GM23248 (cell line): ENCODE measurements at regions not wholly inside any gene's neighbourhood (a gene's known extent, or its start where the extent isn't known, plus 50 kb on each side); places are given as distances from the start of the nearest gene placed in this dataset.

Experiments
- DNase-seq: peaks from one replicate; pipeline ENCODE4 v3.0.0-alpha.2; 2015
- H2AFZ ChIP-seq: fragments of 200-600 bp; sonication (generic); 2 replicates; pipeline ENCODE4 v1.6.1; 2016; ENCODE audit warnings: antibody characterized with exemption
- H3F3A ChIP-seq: fragments of 200-600 bp; sonication (generic); 2 replicates; pipeline ENCODE4 v1.6.1; 2016; ENCODE audit warnings: mild to moderate bottlenecking, antibody characterized with exemption, mixed run types; ENCODE audit not compliant: insufficient read depth
- H3K27ac ChIP-seq: fragments of 200-600 bp; sonication (generic); 2 replicates; pipeline ENCODE4 v1.5.1; 2016; ENCODE audit warnings: mild to moderate bottlenecking
- H3K27me3 ChIP-seq: fragments of 200-600 bp; sonication (generic); replicated peaks from 2 replicates; pipeline ENCODE4 v1.6.1; 2016; ENCODE audit warnings: mild to moderate bottlenecking; ENCODE audit not compliant: insufficient read depth
- H3K36me3 ChIP-seq: fragments of 200-600 bp; sonication (generic); 2 replicates; pipeline ENCODE4 v1.6.1; 2016; ENCODE audit warnings: low read depth, mild to moderate bottlenecking
- H3K4me1 ChIP-seq: fragments of 200-600 bp; sonication (generic); 2 replicates; pipeline ENCODE4 v1.6.1; 2016; ENCODE audit warnings: mild to moderate bottlenecking; ENCODE audit not compliant: insufficient read depth
- H3K4me2 ChIP-seq: fragments of 200-600 bp; sonication (generic); one replicate; pipeline ENCODE4 v1.6.1; 2016; ENCODE audit warnings: mild to moderate bottlenecking; ENCODE audit not compliant: unreplicated experiment
- H3K4me3 ChIP-seq: fragments of 200-600 bp; sonication (generic); 2 replicates; pipeline ENCODE4 v1.5.1; 2016; ENCODE audit warnings: mild to moderate bottlenecking
- H3K79me2 ChIP-seq: fragments of 200-600 bp; sonication (generic); 2 replicates; pipeline ENCODE4 v1.6.1; 2016; ENCODE audit warnings: mild to moderate bottlenecking; ENCODE audit not compliant: insufficient read depth
- H3K9ac ChIP-seq: fragments of 200-600 bp; sonication (generic); 2 replicates; pipeline ENCODE4 v1.6.1; 2016; ENCODE audit warnings: mild to moderate bottlenecking
- H3K9me2 ChIP-seq: fragments of 200-600 bp; sonication (generic); 2 replicates; pipeline ENCODE4 v1.6.1; 2016; ENCODE audit warnings: mixed run types, mild to moderate bottlenecking, moderate library complexity; ENCODE audit not compliant: insufficient read depth
- H3K9me3 ChIP-seq: fragments of 200-600 bp; sonication (generic); one replicate; pipeline ENCODE4 v1.6.1; 2017; ENCODE audit warnings: low read depth
- H4K20me1 ChIP-seq: fragments of 200-600 bp; sonication (generic); 2 replicates; pipeline ENCODE4 v1.6.0; 2016; ENCODE audit not compliant: insufficient read depth
- EZH2 ChIP-seq: fragments of 200-600 bp; sonication (generic); IDR thresholded peaks from 2 replicates; pipeline ENCODE4 v1.6.1; 2018; ENCODE audit warnings: antibody characterized with exemption, mild to moderate bottlenecking; ENCODE audit not compliant: insufficient read depth, poor library complexity, severe bottlenecking
- EZH2phosphoT487 ChIP-seq: fragments of 200-600 bp; sonication (generic); IDR thresholded peaks from 2 replicates; pipeline ENCODE4 v1.6.1; 2018; ENCODE audit warnings: antibody characterized with exemption, moderate library complexity, mild to moderate bottlenecking, low read depth; ENCODE audit not compliant: insufficient read depth
- WGBS, 2 experiments: methylation state at CpG; one replicate each; pipeline ENCODE4 v1.1.6; 2015 to 2017; ENCODE audit warnings: low lambda C conversion rate in 2 of 2, low coverage in 1 of 2; ENCODE audit errors: missing lambda C conversion rate in 2 of 2; 5-methylcytosine and 5-hydroxymethylcytosine counted together
- in situ Hi-C: fragments of 300-500 bp; cut with MboI; formaldehyde crosslinking; loops from 2 replicates; pipeline ENCODE4 v1.15.0; 2020

GRCh38 chr9:135290566-135290965 lies 189.0 kb upstream of the PPP1R26 start:
- in situ Hi-C loops, result no loop called here
- 37 to 53% methylated on average over 9 of the region's 9 CpGs for WGBS, 2 experiments
- Histone ChIP-seq H3K4me3 (no peak overlapping the region), H4K20me1 (no peaks in the 10 kb centered on the region), H3K79me2 (no peaks in the 10 kb centered on the region), H3K9ac (no peak overlapping the region), H3K4me2 (no peak overlapping the region), H3K9me2 (no peaks in the 10 kb centered on the region), H3K36me3 (no peaks in the 10 kb centered on the region), H3K27me3 (peaks cover 15% of the 10 kb centered on the region; the same call in 1 of the 2 replicates), H3F3A (no peaks in the 10 kb centered on the region), H2AFZ (no peak overlapping the region), H3K9me3 (no peaks in the 10 kb centered on the region), H3K4me1 (no peaks in the 10 kb centered on the region), H3K27ac (no peak overlapping the region)
- no peak for DNase-seq
- TF ChIP-seq EZH2phosphoT487, result no peak
- no peak for TF ChIP-seq EZH2

GRCh38 chr9:135291165-135291564 lies 188.4 kb upstream of the PPP1R26 start:
- in situ Hi-C loops, result no loop called here
- DNase-seq, result no peak

GRCh38 chr9:135294836-135295235 lies 184.7 kb upstream of the PPP1R26 start:
- WGBS, 2 experiments, result 70 to 72% methylated on average over 11 of the region's 11 CpGs
- no peak overlapping the region for H3K27ac ChIP-seq
- no peaks in the 10 kb centered on the region for H3K79me2 ChIP-seq
- no peaks in the 10 kb centered on the region for H3K4me1 ChIP-seq
- in situ Hi-C loops, result no loop called here
- no peaks in the 10 kb centered on the region for H3K9me3 ChIP-seq
- no peak for TF ChIP-seq EZH2
- no peak for TF ChIP-seq EZH2phosphoT487
- H3K4me3 ChIP-seq, result no peak overlapping the region
- H4K20me1 ChIP-seq, result no peaks in the 10 kb centered on the region
- H3K4me2 ChIP-seq, result no peak overlapping the region
- peaks cover 37% of the 10 kb centered on the region; the same call in 1 of the 2 replicates for H3K27me3 ChIP-seq
- H3F3A ChIP-seq, result no peaks in the 10 kb centered on the region
- H3K9me2 ChIP-seq, result no peaks in the 10 kb centered on the region
- no peak overlapping the region for H2AFZ ChIP-seq
- DNase-seq, result no peak
- H3K36me3 ChIP-seq, result no peaks in the 10 kb centered on the region
- no peak overlapping the region for H3K9ac ChIP-seq

More at GRCh38 chr9:135291165-135291564, 188.4 kb upstream of the PPP1R26 start:
- Histone ChIP-seq H2AFZ (no peak overlapping the region), H3K4me3 (no peak overlapping the region), H3K9me3 (no peaks in the 10 kb centered on the region), H3K9me2 (no peaks in the 10 kb centered on the region), H3K4me2 (no peak overlapping the region), H3K36me3 (no peaks in the 10 kb centered on the region), H3F3A (no peaks in the 10 kb centered on the region), H4K20me1 (no peaks in the 10 kb centered on the region), H3K79me2 (no peaks in the 10 kb centered on the region), H3K27ac (no peak overlapping the region), H3K9ac (no peak overlapping the region), H3K27me3 (peaks cover 15% of the 10 kb centered on the region; the same call in 1 of the 2 replicates), H3K4me1 (no peaks in the 10 kb centered on the region)
- WGBS, 2 experiments, result 31 to 37% methylated on average over 17 of the region's 17 CpGs
- TF ChIP-seq EZH2phosphoT487, result no peak
- no peak for TF ChIP-seq EZH2

- in situ Hi-C loops, result no loop called here
- Histone ChIP-seq H3F3A (no peaks in the 10 kb centered on the region), H3K4me2 (no peak overlapping the region), H3K27me3 (peaks cover 42% of the 10 kb centered on the region; the same call in 1 of the 2 replicates), H3K4me3 (no peak overlapping the region), H3K36me3 (no peaks in the 10 kb centered on the region), H3K27ac (no peak overlapping the region), H3K4me1 (no peaks in the 10 kb centered on the region), H2AFZ (no peak overlapping the region), H4K20me1 (no peaks in the 10 kb centered on the region), H3K9ac (no peak overlapping the region), H3K79me2 (no peaks in the 10 kb centered on the region), H3K9me2 (no peaks in the 10 kb centered on the region), H3K9me3 (no peaks in the 10 kb centered on the region)
- 40 to 41% methylated on average over 11 of the region's 11 CpGs for WGBS, 2 experiments
- DNase-seq, result no peak
- no peak for TF ChIP-seq EZH2
- no peak for TF ChIP-seq EZH2phosphoT487
Measured at GRCh38 chr9:135295551-135296300, 183.9 kb upstream of the PPP1R26 start.
